ENCODE measurements at regions not wholly inside any gene's neighbourhood (a gene's known extent, or its start where the extent isn't known, plus 50 kb on each side); places are given as distances from the start of the nearest gene placed in this dataset.
A peak's percentile ranks its signal among the peaks of the same experiment; 100 is the strongest.

DNA sequence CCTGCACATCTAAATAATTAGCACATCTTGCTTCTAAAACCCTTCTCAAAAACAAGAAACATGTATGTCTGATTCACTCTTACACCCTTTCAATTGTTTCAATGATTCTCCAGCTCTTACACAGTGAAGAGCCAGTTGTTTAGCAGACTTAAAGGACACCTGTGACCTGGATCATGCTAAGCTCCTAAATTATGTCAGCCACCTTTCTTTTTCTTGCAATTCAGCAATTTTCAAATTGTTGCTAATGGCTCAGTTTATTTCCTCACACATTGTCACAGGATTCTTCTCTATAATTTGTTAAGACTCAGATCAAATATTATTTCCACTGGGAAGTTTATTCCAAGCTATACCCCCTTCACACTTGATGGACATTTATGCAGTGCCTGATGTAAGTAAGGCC is 413.2 kb downstream of the PLA2G4A start:
- DNase-seq (ENCODE audit: low read depth): no peak
- TF ChIP-seq, protein P1, sequence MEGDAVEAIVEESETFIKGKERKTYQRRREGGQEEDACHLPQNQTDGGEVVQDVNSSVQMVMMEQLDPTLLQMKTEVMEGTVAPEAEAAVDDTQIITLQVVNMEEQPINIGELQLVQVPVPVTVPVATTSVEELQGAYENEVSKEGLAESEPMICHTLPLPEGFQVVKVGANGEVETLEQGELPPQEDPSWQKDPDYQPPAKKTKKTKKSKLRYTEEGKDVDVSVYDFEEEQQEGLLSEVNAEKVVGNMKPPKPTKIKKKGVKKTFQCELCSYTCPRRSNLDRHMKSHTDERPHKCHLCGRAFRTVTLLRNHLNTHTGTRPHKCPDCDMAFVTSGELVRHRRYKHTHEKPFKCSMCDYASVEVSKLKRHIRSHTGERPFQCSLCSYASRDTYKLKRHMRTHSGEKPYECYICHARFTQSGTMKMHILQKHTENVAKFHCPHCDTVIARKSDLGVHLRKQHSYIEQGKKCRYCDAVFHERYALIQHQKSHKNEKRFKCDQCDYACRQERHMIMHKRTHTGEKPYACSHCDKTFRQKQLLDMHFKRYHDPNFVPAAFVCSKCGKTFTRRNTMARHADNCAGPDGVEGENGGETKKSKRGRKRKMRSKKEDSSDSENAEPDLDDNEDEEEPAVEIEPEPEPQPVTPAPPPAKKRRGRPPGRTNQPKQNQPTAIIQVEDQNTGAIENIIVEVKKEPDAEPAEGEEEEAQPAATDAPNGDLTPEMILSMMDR (IDR thresholded peaks at IDR 0.05; ENCODE audit: low read depth, low read length, missing control alignments): no peak
- in situ Hi-C loops (cut with HindIII; ENCODE audit: low sequenced_read_pairs): no loop called here
- no peak overlapping the region for H3K4me3 ChIP-seq (ENCODE audit: low read depth, low read length)

DNA sequence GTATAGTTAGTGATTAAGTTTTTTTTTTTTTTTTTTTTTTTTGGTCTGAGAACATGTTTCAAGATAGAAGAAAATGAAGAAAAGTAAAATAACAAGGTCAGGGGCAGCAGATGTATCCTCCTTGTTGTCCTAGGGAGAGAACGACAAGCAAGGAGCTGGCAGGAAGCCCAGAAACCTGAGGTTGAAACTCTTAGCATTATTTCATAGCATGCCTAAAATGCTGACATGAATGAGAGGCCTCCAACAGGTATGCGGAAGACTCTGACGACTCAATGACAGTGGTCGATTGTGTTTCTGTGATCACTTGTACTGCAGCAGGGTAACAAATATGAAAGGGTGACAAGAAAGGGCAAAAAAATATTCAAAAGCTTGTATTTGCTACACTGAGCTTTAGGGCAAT is 415.9 kb downstream of the PLA2G4A start:
- in situ Hi-C loops (cut with HindIII; ENCODE audit: low sequenced_read_pairs): no loop called here
- TF ChIP-seq, protein P1 (IDR thresholded peaks at IDR 0.05; ENCODE audit: low read depth, low read length, missing control alignments): no peak
- no peak overlapping the region for H3K4me3 ChIP-seq (ENCODE audit: low read depth, low read length)
- DNase-seq (ENCODE audit: low read depth): peak; percentile 32

- in situ Hi-C loops (cut with HindIII; ENCODE audit: low sequenced_read_pairs): no loop called here
- TF ChIP-seq, protein P1 (IDR thresholded peaks at IDR 0.05; ENCODE audit: low read depth, low read length, missing control alignments): no peak
- DNase-seq (ENCODE audit: low read depth): no peak
- no peak overlapping the region for H3K4me3 ChIP-seq (ENCODE audit: low read depth, low read length)
Observed at GRCh38 chr1:187245201-187245600, 416.5 kb downstream of the PLA2G4A start.

DNA sequence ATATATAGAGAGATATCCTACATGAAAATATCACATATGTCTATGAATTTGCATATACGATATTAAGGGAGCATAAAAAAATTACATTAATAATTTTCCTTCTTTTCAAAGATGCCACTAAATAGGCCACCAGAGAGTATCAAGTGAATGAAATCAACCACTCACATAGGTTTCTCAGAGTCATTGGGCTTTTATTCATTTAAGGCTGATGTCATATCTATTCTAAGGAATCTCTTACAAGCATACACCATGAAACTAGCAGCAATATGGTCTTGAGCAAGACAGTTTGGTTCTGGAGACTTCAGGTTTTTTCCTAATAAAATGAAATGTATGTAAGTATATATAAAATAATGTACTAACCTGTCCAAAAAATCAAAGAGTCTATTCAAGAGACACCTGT is 420.4 kb downstream of the PLA2G4A start:
- no peak for DNase-seq (ENCODE audit: low read depth)
- in situ Hi-C loops (cut with HindIII; ENCODE audit: low sequenced_read_pairs): no loop called here
- TF ChIP-seq, protein P1 (IDR thresholded peaks at IDR 0.05; ENCODE audit: low read depth, low read length, missing control alignments): no peak
- no peak overlapping the region for H3K4me3 ChIP-seq (ENCODE audit: low read depth, low read length)

DNA sequence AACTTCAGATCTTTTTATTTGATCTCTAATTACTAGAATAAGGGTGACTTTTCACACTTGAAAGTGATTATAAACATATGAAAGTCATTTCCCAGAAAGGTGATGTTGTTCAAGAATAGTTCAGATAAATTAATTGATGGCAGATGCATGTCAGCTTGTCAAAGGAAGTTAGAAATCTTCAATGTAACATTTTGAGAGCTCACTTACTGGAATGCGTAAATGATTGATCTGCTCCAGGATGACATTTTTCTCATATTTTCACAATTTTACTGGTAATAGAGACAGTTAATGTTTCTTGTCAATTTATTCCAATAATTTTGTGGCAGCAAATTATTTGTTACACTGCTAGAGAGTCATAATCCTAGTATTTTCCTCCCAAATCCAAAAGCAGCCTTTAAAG is 424.2 kb downstream of the PLA2G4A start:
- in situ Hi-C loops (cut with HindIII; ENCODE audit: low sequenced_read_pairs): no loop called here
- no peak overlapping the region for H3K4me3 ChIP-seq (ENCODE audit: low read depth, low read length)
- DNase-seq (ENCODE audit: low read depth): no peak
- TF ChIP-seq, protein P1 (IDR thresholded peaks at IDR 0.05; ENCODE audit: low read depth, low read length, missing control alignments): no peak

DNA sequence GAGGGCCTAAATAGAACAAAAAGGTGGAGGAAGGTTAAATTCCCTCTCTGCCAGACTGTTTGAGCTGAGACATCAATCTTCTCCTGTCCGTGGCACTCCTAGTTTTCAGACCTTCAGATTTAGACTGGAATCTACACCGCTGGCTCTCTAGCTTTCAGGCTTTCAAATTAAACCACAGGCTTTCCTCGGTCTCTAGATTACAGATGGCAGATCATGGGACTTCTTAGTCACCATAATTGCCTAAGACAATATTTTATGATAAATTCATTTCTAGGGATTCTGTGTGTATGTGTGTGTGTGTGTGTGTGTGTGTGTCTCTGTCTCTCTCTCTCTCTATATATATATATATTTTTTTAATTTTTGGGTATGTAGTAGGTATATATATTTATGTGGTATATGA is 428.7 kb downstream of the PLA2G4A start:
- DNase-seq (ENCODE audit: low read depth): no peak
- in situ Hi-C loops (cut with HindIII; ENCODE audit: low sequenced_read_pairs): no loop called here
- TF ChIP-seq, protein P1 (IDR thresholded peaks at IDR 0.05; ENCODE audit: low read depth, low read length, missing control alignments): no peak

DNA sequence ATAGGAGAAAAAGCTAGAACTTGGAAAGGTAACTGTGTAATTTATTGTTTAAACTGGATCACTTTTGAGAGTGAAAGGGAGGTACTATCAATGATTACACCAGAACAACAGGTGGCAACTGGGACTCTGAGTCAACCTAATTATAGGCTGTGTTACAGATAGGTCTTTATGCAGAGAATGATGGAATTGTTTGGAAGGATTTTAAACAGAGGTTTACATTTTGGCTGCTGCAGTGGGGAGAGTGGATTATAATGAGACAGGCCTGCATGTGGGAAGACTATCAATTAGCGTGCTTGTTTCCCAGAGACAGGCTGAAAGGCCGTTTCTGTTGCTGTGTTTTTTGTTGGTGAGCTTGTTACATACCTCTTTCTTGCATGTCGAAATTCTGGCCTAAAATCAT is 432.9 kb downstream of the PLA2G4A start:
- TF ChIP-seq, protein P1 (IDR thresholded peaks at IDR 0.05; ENCODE audit: low read depth, low read length, missing control alignments): no peak
- in situ Hi-C loops (cut with HindIII; ENCODE audit: low sequenced_read_pairs): no loop called here
- no peak for DNase-seq (ENCODE audit: low read depth)

More for the DNA sequence above, 428.7 kb downstream of the PLA2G4A start:
- H3K4me3 ChIP-seq (ENCODE audit: low read depth, low read length): no peak overlapping the region

More for the DNA sequence above, 432.9 kb downstream of the PLA2G4A start:
- H3K4me3 ChIP-seq (ENCODE audit: low read depth, low read length): no peak overlapping the region
